ENCODE measurements at regions not wholly inside any gene's neighbourhood (a gene's known extent, or its start where the extent isn't known, plus 50 kb on each side); places are given as distances from the start of the nearest gene placed in this dataset.

DNA sequence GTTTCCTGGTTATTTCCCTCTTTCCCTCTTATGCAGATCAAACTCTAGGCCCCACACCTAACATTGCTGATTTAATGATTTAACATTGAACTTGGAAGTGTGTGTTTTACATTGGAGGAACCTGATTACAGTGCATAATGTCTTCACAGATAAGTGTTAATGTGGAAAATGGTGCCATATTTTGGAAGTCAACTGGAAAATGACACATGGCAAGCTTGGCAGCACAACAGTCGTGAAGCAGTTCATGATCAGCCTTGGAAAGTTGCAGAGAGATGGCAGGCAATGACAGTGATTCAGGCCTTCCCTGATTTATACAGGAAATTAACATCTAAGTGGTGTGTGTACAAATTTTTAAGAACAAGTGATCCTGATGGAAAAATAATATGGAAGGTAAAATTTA, 80.0 kb upstream of the CTNND2 start:
- TF ChIP-seq POLR2A (IDR thresholded peaks at IDR 0.05; ENCODE audit: low read depth) (no peak), POLR2AphosphoS5 (IDR thresholded peaks at IDR 0.05) (no peak)

Measured in esophagus muscularis mucosa (tissue), 2 donors.